CD4-positive, alpha-beta T cell treated with Interferon alpha-2 for 1 hour (primary cell): ENCODE measurements at regions not wholly inside any gene's neighbourhood (a gene's known extent, or its start where the extent isn't known, plus 50 kb on each side); places are given as distances from the start of the nearest gene placed in this dataset.

Experiments used
- DNase-seq, 2 donors: peaks; one replicate each; pipeline ENCODE4 v3.0.0-alpha.2; 2020 to 2022

- no peak for DNase-seq
Measured at GRCh38 chr2:12515871-12516270, 200.9 kb upstream of the TRIB2 start.

GRCh38 chr2:12533337-12534005, 183.3 kb upstream of the TRIB2 start:
- no peak for DNase-seq

GRCh38 chr2:12534646-12535263, 182.0 kb upstream of the TRIB2 start:
- DNase-seq = no peak

- DNase-seq = no peak
Measured at GRCh38 chr2:12536976-12537375, 179.8 kb upstream of the TRIB2 start.

- no peak for DNase-seq
Measured at GRCh38 chr2:12538138-12538694, 178.5 kb upstream of the TRIB2 start.

GRCh38 chr2:12539336-12539735, 177.4 kb upstream of the TRIB2 start:
- DNase-seq = no peak

- DNase-seq = no peak
Measured at GRCh38 chr2:12539776-12540562, 176.8 kb upstream of the TRIB2 start.

- DNase-seq = no peak
Measured at GRCh38 chr2:12543076-12543977, 173.4 kb upstream of the TRIB2 start.

- no peak for DNase-seq
Measured at GRCh38 chr2:12543978-12544558, 172.7 kb upstream of the TRIB2 start.

- no peak for DNase-seq
Measured at GRCh38 chr2:12547566-12548170, 169.1 kb upstream of the TRIB2 start.

- DNase-seq = no peak
Measured at GRCh38 chr2:12548906-12549305, 167.8 kb upstream of the TRIB2 start.

- DNase-seq = no peak
Measured at GRCh38 chr2:12549641-12550040, 167.1 kb upstream of the TRIB2 start.

GRCh38 chr2:12552092-12552491, 164.6 kb upstream of the TRIB2 start:
- DNase-seq = no peak

GRCh38 chr2:12554224-12555011, 162.3 kb upstream of the TRIB2 start:
- DNase-seq = peak in 1 of 2 donors; percentile 4

- DNase-seq = peak in 1 of 2 donors; percentile 10
Measured at GRCh38 chr2:12555012-12555645, 161.6 kb upstream of the TRIB2 start.

GRCh38 chr2:12556762-12557161, 160.0 kb upstream of the TRIB2 start:
- DNase-seq = peak in 1 of 2 donors; percentile 3

GRCh38 chr2:12557688-12558087, 159.0 kb upstream of the TRIB2 start:
- no peak for DNase-seq

GRCh38 chr2:12558519-12558918, 158.2 kb upstream of the TRIB2 start:
- DNase-seq = no peak

- DNase-seq = no peak
Measured at GRCh38 chr2:12560618-12561017, 156.1 kb upstream of the TRIB2 start.

- no peak for DNase-seq
Measured at GRCh38 chr2:12567411-12567810, 149.3 kb upstream of the TRIB2 start.
